ENCODE measurements at regions not wholly inside any gene's neighbourhood (a gene's known extent, or its start where the extent isn't known, plus 50 kb on each side); places are given as distances from the start of the nearest gene placed in this dataset.

- H3K27ac Mint-ChIP-seq = no peak overlapping the region
- no peak overlapping the region for H3K4me3 Mint-ChIP-seq
- no peaks in the 10 kb centered on the region for H3K27me3 Mint-ChIP-seq
- peaks cover 0 to 25% of the 10 kb centered on the region in 2 donors for H3K9me3 Mint-ChIP-seq
- no peaks in the 10 kb centered on the region for H3K36me3 Mint-ChIP-seq
- DNase-seq = no peak
- ATAC-seq (replicated peaks) = no peak
- no peaks in the 10 kb centered on the region for H3K4me1 Mint-ChIP-seq
Measured at GRCh38 chr15:25237291-25237978, 201.4 kb downstream of the UBE3A start.

DNA sequence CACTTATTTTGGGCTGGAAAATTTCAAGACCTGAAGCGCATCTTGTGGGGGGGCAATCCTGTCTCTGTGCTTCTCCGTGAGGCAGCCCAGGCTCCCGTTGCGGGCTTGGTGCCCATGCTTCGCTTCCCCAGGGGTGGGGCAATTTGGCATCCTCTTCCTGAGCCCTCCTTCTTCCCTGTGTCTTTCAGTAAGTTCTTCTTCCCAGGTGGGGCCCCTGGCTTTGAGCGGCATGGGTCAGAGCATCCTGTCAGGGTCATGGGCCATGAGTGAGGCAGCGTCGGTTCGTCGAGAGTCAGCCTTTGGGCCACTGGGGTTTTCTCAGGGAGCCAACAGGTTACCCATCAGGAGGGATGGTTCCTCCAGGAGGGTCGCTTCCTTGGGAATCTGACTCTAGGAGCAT, 200.7 kb downstream of the UBE3A start:
- H3K27ac Mint-ChIP-seq = no peak overlapping the region
- H3K4me3 Mint-ChIP-seq = no peak overlapping the region
- ATAC-seq (replicated peaks) (no peak), DNase-seq (no peak)
- no peaks in the 10 kb centered on the region for H3K36me3 Mint-ChIP-seq
- H3K27me3 Mint-ChIP-seq = no peaks in the 10 kb centered on the region
- no peaks in the 10 kb centered on the region for H3K4me1 Mint-ChIP-seq
- H3K9me3 Mint-ChIP-seq = peaks cover 0 to 27% of the 10 kb centered on the region in 2 donors

GRCh38 chr15:25238716-25239470, 199.9 kb downstream of the UBE3A start:
- no peaks in the 10 kb centered on the region for H3K4me1 Mint-ChIP-seq
- no peak for ATAC-seq (replicated peaks)
- H3K36me3 Mint-ChIP-seq = no peaks in the 10 kb centered on the region
- no peak overlapping the region for H3K27ac Mint-ChIP-seq
- no peak for DNase-seq
- no peaks in the 10 kb centered on the region for H3K27me3 Mint-ChIP-seq
- H3K9me3 Mint-ChIP-seq = peaks cover 0 to 28% of the 10 kb centered on the region in 2 donors
- H3K4me3 Mint-ChIP-seq = no peak overlapping the region

DNA sequence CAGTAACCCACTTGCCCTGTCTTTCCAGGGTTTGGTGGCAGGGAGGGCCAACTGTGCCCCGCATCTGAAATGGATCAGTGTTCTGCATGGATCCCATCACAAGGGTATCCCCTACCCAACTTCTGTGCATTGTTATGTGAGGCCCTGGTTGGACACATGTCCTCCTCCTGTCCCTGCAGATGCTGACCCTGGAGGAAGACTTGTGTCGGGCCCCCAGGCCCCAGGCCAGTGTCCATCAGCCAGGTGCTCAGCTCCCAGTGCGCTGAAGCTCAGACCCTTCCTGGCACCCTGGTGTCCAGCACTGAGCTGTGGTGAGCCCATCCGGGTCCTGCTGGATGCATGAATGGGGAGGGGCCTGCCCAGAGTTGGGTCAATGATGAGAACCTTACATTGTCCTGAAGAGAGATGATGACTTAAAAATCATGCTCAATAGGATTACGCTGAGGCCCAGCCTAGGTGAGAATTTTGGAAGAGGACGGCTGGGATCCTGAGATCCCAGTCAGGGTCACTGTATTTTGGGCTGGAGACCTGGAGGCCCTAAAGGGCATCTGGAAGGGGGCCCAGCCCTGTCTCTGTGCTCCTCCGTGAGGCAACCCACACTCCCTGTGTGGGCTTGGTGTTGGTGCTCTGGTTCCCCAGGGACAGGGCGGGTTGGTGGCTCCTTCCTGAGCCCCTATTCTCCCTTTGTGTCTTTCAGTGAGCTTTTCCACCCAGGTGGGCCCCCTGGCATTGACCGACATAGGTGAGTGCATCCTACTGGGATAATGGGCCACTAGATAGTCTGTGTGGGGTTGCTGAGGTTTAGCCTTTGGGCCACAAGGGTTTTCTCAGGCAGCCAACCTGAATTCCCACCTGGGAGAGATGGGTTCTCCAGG, 199.1 kb downstream of the UBE3A start:
- Mint-ChIP-seq H3K36me3 (no peaks in the 10 kb centered on the region), H3K27ac (no peak overlapping the region), H3K4me1 (no peaks in the 10 kb centered on the region), H3K9me3 (peaks cover 0 to 26% of the 10 kb centered on the region in 2 donors), H3K27me3 (no peaks in the 10 kb centered on the region), H3K4me3 (no peak overlapping the region)
- ATAC-seq (replicated peaks) (no peak), DNase-seq (no peak)

DNA sequence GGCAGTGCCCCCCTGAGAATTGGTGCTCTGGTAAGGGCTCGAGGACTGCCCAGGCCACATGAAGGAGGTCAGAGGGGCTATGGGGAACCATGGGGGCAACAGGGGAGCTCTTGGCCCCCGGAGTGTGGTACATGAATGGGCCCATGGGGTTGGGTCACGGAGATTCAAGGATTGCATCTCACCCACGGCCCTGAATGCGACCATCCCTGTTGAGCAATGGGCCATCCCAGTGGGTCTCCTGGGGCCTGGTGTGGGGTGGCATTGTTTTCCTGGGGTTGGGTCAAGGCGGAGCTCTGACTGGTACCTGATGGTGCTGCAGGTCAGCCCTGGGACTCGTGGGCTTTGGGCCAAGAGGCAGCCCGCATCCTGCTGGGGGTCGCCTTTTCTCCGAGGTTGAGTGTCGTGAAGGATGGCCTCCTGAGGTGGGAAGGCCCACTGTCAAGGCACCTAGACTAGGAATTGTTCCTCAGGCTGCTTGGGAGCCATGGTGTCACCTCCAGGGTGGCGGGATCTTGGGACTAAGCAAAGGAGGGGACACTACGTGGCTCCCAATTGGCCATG, 198.3 kb downstream of the UBE3A start:
- ATAC-seq (replicated peaks) (no peak), DNase-seq (no peak)
- H3K9me3 Mint-ChIP-seq = peaks cover 0 to 24% of the 10 kb centered on the region in 2 donors
- H3K27me3 Mint-ChIP-seq = no peaks in the 10 kb centered on the region
- no peaks in the 10 kb centered on the region for H3K4me1 Mint-ChIP-seq
- no peak overlapping the region for H3K27ac Mint-ChIP-seq
- no peaks in the 10 kb centered on the region for H3K36me3 Mint-ChIP-seq
- H3K4me3 Mint-ChIP-seq = no peak overlapping the region

DNA sequence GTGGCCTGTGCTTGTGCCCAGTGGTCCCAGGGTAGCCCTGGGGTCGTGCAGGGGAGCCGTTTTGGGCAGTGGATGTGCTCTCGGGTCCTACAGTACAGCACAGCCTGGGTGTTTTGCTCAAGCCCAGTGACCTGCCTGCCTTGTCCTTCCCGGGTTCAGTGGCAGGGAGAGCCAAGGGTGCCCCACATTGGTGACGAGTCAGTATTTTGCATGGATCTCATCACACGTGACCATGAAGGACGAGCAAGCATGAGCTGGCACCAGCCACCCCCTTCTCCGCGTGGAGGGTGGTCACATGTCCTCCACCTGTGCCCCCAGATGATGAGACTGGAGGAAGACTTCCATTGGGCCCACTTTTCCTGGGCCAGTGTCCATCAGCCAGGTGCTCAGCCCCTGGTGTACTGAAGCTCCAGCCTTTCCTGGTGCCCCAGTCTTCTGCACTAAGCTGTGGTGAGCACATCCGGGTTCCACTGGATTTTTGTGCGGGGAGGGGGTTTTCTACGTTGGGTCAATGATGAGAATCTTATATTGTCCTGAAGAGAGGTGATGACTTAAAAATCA, 197.5 kb downstream of the UBE3A start:
- H3K9me3 Mint-ChIP-seq = peaks cover 0 to 26% of the 10 kb centered on the region in 2 donors
- no peaks in the 10 kb centered on the region for H3K4me1 Mint-ChIP-seq
- H3K27ac Mint-ChIP-seq = no peak overlapping the region
- no peak for DNase-seq
- H3K27me3 Mint-ChIP-seq = no peaks in the 10 kb centered on the region
- no peak overlapping the region for H3K4me3 Mint-ChIP-seq
- ATAC-seq (replicated peaks) = no peak
- H3K36me3 Mint-ChIP-seq = no peaks in the 10 kb centered on the region

DNA sequence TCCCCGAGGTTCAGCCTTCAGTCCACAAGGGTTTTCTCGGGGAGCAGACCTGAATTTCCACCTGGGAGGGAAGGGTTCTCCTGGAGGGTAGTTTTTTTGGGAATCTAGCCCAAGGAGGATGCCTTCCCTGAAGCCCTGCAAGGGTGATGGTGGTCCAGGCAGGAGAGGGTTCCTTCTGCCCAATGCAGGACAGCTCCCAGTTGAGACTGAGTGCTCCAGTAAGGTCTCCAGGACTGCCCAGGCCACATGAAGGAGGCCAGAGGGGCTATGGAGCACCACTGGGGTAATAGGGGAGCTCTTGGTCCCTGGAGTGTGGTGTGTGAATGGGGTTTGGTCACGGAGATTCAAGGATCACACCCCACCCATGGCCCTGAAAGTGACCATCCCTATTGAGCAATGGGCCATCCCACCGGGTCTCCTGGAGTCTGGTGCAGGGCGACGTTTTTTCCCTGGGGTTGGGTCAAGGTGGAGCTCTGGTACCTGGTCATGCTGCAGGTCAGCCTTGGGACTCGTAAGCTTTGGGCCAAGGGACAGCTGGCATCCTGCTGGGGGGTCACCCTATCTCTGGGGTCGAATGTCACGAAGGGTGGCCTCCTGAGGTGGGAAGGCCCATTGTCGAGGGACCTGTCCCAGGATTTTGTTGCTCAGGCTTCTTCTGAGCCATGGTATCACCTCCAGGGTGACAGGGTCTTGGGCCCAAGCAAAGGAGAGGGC, 196.5 kb downstream of the UBE3A start:
- DNase-seq (no peak), ATAC-seq (replicated peaks) (no peak)
- H3K4me1 Mint-ChIP-seq = no peaks in the 10 kb centered on the region
- H3K36me3 Mint-ChIP-seq = no peaks in the 10 kb centered on the region
- H3K4me3 Mint-ChIP-seq = no peak overlapping the region
- H3K27ac Mint-ChIP-seq = no peak overlapping the region
- peaks cover 3 to 29% of the 10 kb centered on the region in 2 donors for H3K9me3 Mint-ChIP-seq
- no peaks in the 10 kb centered on the region for H3K27me3 Mint-ChIP-seq

- Mint-ChIP-seq H3K36me3 (no peaks in the 10 kb centered on the region), H3K9me3 (peaks cover 4 to 31% of the 10 kb centered on the region in 2 donors), H3K4me3 (no peak overlapping the region), H3K27me3 (no peaks in the 10 kb centered on the region), H3K27ac (no peak overlapping the region), H3K4me1 (no peaks in the 10 kb centered on the region)
- DNase-seq (no peak), ATAC-seq (replicated peaks) (no peak)
Measured at GRCh38 chr15:25242957-25243799, 195.6 kb downstream of the UBE3A start.

GRCh38 chr15:25243800-25244097, 195.1 kb downstream of the UBE3A start:
- H3K9me3 Mint-ChIP-seq = peaks cover 4 to 27% of the 10 kb centered on the region in 2 donors

DNA sequence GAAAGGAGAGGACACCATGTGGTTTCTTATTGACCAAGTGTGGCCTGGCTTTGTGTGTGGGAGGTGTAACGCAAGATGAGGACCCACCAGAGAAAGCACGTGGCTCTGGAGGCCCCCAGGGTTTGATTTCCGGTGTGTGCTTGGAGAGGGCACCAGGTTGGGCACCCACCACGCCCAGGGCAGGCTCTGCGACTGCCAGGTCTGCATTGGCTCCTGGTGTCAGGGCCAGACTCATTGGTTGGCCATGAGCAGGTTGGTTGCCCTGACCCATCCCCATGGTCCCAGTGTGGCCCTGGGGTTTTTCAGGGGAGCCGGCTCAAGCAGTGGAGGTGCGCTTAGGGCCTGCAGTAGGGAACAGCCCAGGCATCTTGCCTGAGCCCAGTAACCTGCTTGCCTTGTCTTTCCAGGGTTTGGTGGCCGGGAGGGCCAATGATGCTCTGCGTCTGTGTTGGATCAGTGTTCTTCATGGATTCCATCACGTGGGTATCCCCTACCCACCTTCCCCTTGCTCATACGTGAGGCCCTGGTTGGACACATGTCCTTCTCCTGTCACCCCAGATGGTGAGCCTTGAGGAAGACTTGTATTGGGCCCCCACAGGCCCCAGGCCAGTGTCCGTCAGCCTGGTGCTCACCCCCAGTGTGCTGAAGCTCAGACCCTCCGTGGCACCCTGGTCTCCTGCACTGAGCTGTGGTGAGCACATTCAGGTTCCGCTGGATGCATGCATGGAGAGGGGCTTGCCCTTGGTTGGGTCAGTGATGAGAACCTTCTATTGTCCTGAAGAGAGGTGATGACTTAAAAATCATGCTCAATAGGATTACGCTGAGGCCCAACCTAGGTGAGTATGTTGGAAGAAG, 193.9 kb downstream of the UBE3A start:
- DNase-seq = no peak
- Mint-ChIP-seq H3K9me3 (peaks cover 4 to 30% of the 10 kb centered on the region in 2 donors), H3K4me3 (no peak overlapping the region), H3K4me1 (no peaks in the 10 kb centered on the region), H3K27me3 (no peaks in the 10 kb centered on the region), H3K36me3 (no peaks in the 10 kb centered on the region), H3K27ac (no peak overlapping the region)
- no peak for ATAC-seq (replicated peaks)

More at GRCh38 chr15:25243800-25244097, 195.1 kb downstream of the UBE3A start:
- Mint-ChIP-seq H3K36me3 (no peaks in the 10 kb centered on the region), H3K4me3 (no peak overlapping the region), H3K4me1 (no peaks in the 10 kb centered on the region), H3K27me3 (no peaks in the 10 kb centered on the region), H3K27ac (no peak overlapping the region)
- no peak for ATAC-seq (replicated peaks)
- DNase-seq = no peak

- no peak for ATAC-seq (replicated peaks)
- Mint-ChIP-seq H3K4me3 (no peak overlapping the region), H3K9me3 (peaks cover 4 to 29% of the 10 kb centered on the region in 2 donors), H3K27me3 (no peaks in the 10 kb centered on the region), H3K36me3 (no peaks in the 10 kb centered on the region), H3K27ac (no peak overlapping the region), H3K4me1 (no peaks in the 10 kb centered on the region)
- no peak for DNase-seq
Measured at GRCh38 chr15:25245801-25246622, 192.8 kb downstream of the UBE3A start.
